ENCODE measurements at regions not wholly inside any gene's neighbourhood (a gene's known extent, or its start where the extent isn't known, plus 50 kb on each side); places are given as distances from the start of the nearest gene placed in this dataset.

- Histone ChIP-seq H3K9ac (ENCODE audit: insufficient read depth, low read length) (no peak overlapping the region), H2AFZ (ENCODE audit: low read length) (no peak overlapping the region), H3K9me3 (ENCODE audit: control insufficient read depth, insufficient read depth, low read depth, low read length) (no peaks in the 10 kb centered on the region), H3K36me3 (ENCODE audit: control insufficient read depth, insufficient read depth, low read length) (no peaks in the 10 kb centered on the region), H3K79me2 (ENCODE audit: control insufficient read depth, insufficient read depth, low read length) (no peaks in the 10 kb centered on the region), H3K4me2 (ENCODE audit: extremely low read depth, insufficient read depth, low read length) (no peak overlapping the region), H3K27ac (ENCODE audit: insufficient read depth, low read length) (no peak overlapping the region), H4K20me1 (ENCODE audit: control insufficient read depth, extremely low read depth, insufficient read depth, low read length) (no peaks in the 10 kb centered on the region), H3K4me3 (replicated peaks in 1 of 4; ENCODE audit: control extremely low read depth in 1 of 4, insufficient read depth in 1 of 4, low read depth in 3 of 4, low read length in 4 of 4) (no peak overlapping the region), H3K4me1 (ENCODE audit: control insufficient read depth, extremely low read depth, insufficient read depth, low read length) (no peaks in the 10 kb centered on the region), H3K27me3 (ENCODE audit: control insufficient read depth, insufficient read depth, low read length) (no peaks in the 10 kb centered on the region)
- TF ChIP-seq EZH2 (IDR thresholded peaks at IDR 0.05; ENCODE audit: low read length, missing control alignments) (no peak), CTCF (conservative IDR thresholded peaks at IDR 0.05 in 1 of 2, IDR thresholded peaks at IDR 0.05 in 1 of 2; ENCODE audit: low read depth in 1 of 2, low read length in 2 of 2) (no peak)
- DNase-seq (ENCODE audit: low read depth in 2 of 2): no peak
These were observed 509.4 kb upstream of the API5 start for GRCh38 chr11:42802201-42802899.

- Histone ChIP-seq H4K20me1 (ENCODE audit: control insufficient read depth, extremely low read depth, insufficient read depth, low read length) (no peaks in the 10 kb centered on the region), H3K27ac (ENCODE audit: insufficient read depth, low read length) (no peak overlapping the region), H3K4me2 (ENCODE audit: extremely low read depth, insufficient read depth, low read length) (no peak overlapping the region), H3K9me3 (ENCODE audit: control insufficient read depth, insufficient read depth, low read depth, low read length) (no peaks in the 10 kb centered on the region), H3K4me1 (ENCODE audit: control insufficient read depth, extremely low read depth, insufficient read depth, low read length) (no peaks in the 10 kb centered on the region), H3K9ac (ENCODE audit: insufficient read depth, low read length) (no peak overlapping the region), H3K4me3 (replicated peaks in 1 of 4; ENCODE audit: control extremely low read depth in 1 of 4, insufficient read depth in 1 of 4, low read depth in 3 of 4, low read length in 4 of 4) (no peak overlapping the region), H3K79me2 (ENCODE audit: control insufficient read depth, insufficient read depth, low read length) (no peaks in the 10 kb centered on the region), H3K27me3 (ENCODE audit: control insufficient read depth, insufficient read depth, low read length) (no peaks in the 10 kb centered on the region), H3K36me3 (ENCODE audit: control insufficient read depth, insufficient read depth, low read length) (no peaks in the 10 kb centered on the region), H2AFZ (ENCODE audit: low read length) (no peak overlapping the region)
- DNase-seq (ENCODE audit: low read depth in 2 of 2): no peak
- TF ChIP-seq EZH2 (IDR thresholded peaks at IDR 0.05; ENCODE audit: low read length, missing control alignments): no peak
- no peak for TF ChIP-seq CTCF (conservative IDR thresholded peaks at IDR 0.05 in 1 of 2, IDR thresholded peaks at IDR 0.05 in 1 of 2; ENCODE audit: low read depth in 1 of 2, low read length in 2 of 2)
These were observed 505.6 kb upstream of the API5 start for GRCh38 chr11:42806191-42806590.

- no peaks in the 10 kb centered on the region for H4K20me1 ChIP-seq (ENCODE audit: control insufficient read depth, extremely low read depth, insufficient read depth, low read length)
- no peaks in the 10 kb centered on the region for H3K36me3 ChIP-seq (ENCODE audit: control insufficient read depth, insufficient read depth, low read length)
- no peaks in the 10 kb centered on the region for H3K9me3 ChIP-seq (ENCODE audit: control insufficient read depth, insufficient read depth, low read depth, low read length)
- no peak overlapping the region for H3K4me2 ChIP-seq (ENCODE audit: extremely low read depth, insufficient read depth, low read length)
- H3K27ac ChIP-seq (ENCODE audit: insufficient read depth, low read length): no peak overlapping the region
- H3K79me2 ChIP-seq (ENCODE audit: control insufficient read depth, insufficient read depth, low read length): no peaks in the 10 kb centered on the region
- no peak for TF ChIP-seq EZH2 (IDR thresholded peaks at IDR 0.05; ENCODE audit: low read length, missing control alignments)
- no peak for TF ChIP-seq CTCF (conservative IDR thresholded peaks at IDR 0.05 in 1 of 2, IDR thresholded peaks at IDR 0.05 in 1 of 2; ENCODE audit: low read depth in 1 of 2, low read length in 2 of 2)
- no peaks in the 10 kb centered on the region for H3K27me3 ChIP-seq (ENCODE audit: control insufficient read depth, insufficient read depth, low read length)
- H3K9ac ChIP-seq (ENCODE audit: insufficient read depth, low read length): no peak overlapping the region
- no peak overlapping the region for H2AFZ ChIP-seq (ENCODE audit: low read length)
- H3K4me1 ChIP-seq (ENCODE audit: control insufficient read depth, extremely low read depth, insufficient read depth, low read length): no peaks in the 10 kb centered on the region
- no peak overlapping the region for H3K4me3 ChIP-seq (replicated peaks in 1 of 4; ENCODE audit: control extremely low read depth in 1 of 4, insufficient read depth in 1 of 4, low read depth in 3 of 4, low read length in 4 of 4)
- no peak for DNase-seq (ENCODE audit: low read depth in 2 of 2)
These were observed 499.4 kb upstream of the API5 start for GRCh38 chr11:42812361-42812760.
